Lung (tissue), 12 donors: ENCODE measurements at regions not wholly inside any gene's neighbourhood (a gene's known extent, or its start where the extent isn't known, plus 50 kb on each side); places are given as distances from the start of the nearest gene placed in this dataset. TPM values are rescaled to one million over a fixed set of nuclear protein-coding genes. Genes with fewer than 3 reads are reported as not detected.

Experiments
- ATAC-seq: fragments of 200-7000 bp; cut with Tn5 transposase; one replicate; pipeline ENCODE4 v1.9.1; 2020; ENCODE audit warnings: moderate number of reproducible peaks; ENCODE audit not compliant: insufficient read depth, low FRiP score
- DNase-seq, 3 donors: peaks; one replicate each; pipeline ENCODE4 v3.0.0-alpha.2; 2013 to 2017
- H3K27ac ChIP-seq, 2 donors: one replicate each; pipeline ENCODE4 v1.5.1; 2013; ENCODE audit warnings: mild to moderate bottlenecking in 2 of 2, moderate library complexity in 2 of 2, control low read depth in 1 of 2, inconsistent platforms in 1 of 2, low read depth in 1 of 2, low read length in 1 of 2
- H3K27me3 ChIP-seq, 3 donors: one replicate each; pipeline ENCODE4 v1.5.1; 2013; ENCODE audit warnings: low read length in 2 of 3; ENCODE audit not compliant: control insufficient read depth in 3 of 3, insufficient read depth in 3 of 3
- H3K36me3 ChIP-seq, 4 donors: one replicate each; pipeline ENCODE4 v1.5.1; 2013; ENCODE audit warnings: low read length in 4 of 4, mild to moderate bottlenecking in 1 of 4, moderate library complexity in 1 of 4; ENCODE audit not compliant: control insufficient read depth in 4 of 4, insufficient read depth in 4 of 4
- H3K4me1 ChIP-seq, 5 donors: one replicate each; pipeline ENCODE4 v1.5.1; 2013; ENCODE audit warnings: low read length in 5 of 5, mild to moderate bottlenecking in 2 of 5, moderate library complexity in 1 of 5; ENCODE audit not compliant: control insufficient read depth in 5 of 5, insufficient read depth in 5 of 5
- H3K4me3 ChIP-seq: one replicate; pipeline ENCODE4 v1.5.1; 2013; ENCODE audit warnings: mild to moderate bottlenecking, control low read depth, moderate library complexity
- H3K9ac ChIP-seq, 2 donors: one replicate each; pipeline ENCODE4 v1.5.1; 2013; ENCODE audit warnings: low read length in 2 of 2, control low read depth in 1 of 2; ENCODE audit not compliant: insufficient read depth in 1 of 2
- H3K9me3 ChIP-seq, 4 donors: one replicate each; pipeline ENCODE4 v1.5.1; 2013; ENCODE audit warnings: low read length in 3 of 4, mild to moderate bottlenecking in 1 of 4, moderate library complexity in 1 of 4; ENCODE audit not compliant: control insufficient read depth in 4 of 4, insufficient read depth in 3 of 4
- WGBS, 2 donors: extraction: QIAGEN DNeasy Blood & Tissue Kit; methylation state at CpG; one replicate each; pipeline ENCODE4 v1.1.7; 2013; 5-methylcytosine and 5-hydroxymethylcytosine counted together
- small RNA-seq: library from RNA; depleted of rRNA; stranded (forward); fragments of <200 nt; gene quantifications from one replicate; pipeline ENCODE3, GENCODE V24; 2014; ENCODE audit warnings: low replicate concordance
- TF ChIP-seq, protein P1 (sequence below): IDR thresholded peaks from 2 replicates; pipeline ENCODE4 v1.5.1; 2012; ENCODE audit warnings: mild to moderate bottlenecking; ENCODE audit errors: control extremely low read depth, extremely low read depth
- donor health status: control.
- donor health status: control.
- donor health status: Bipolar disorder and iron deficiency.
- donor health status: healthy.
- donor health status: DM: yes; HTN: yes; CAD: no.

GRCh38 chr5:100974082-100974481 is 71.0 kb upstream of the ST8SIA4 start:
- DNase-seq (peak in 1 of 3 donors; percentile 5), ATAC-seq (no peak)
- no peaks in the 10 kb centered on the region for H3K36me3 ChIP-seq
- H3K9me3 ChIP-seq: no peaks in the 10 kb centered on the region
- no peak overlapping the region for H3K27ac ChIP-seq
- H3K9ac ChIP-seq: no peak overlapping the region
- H3K4me3 ChIP-seq: no peak overlapping the region
- TF ChIP-seq, protein P1, sequence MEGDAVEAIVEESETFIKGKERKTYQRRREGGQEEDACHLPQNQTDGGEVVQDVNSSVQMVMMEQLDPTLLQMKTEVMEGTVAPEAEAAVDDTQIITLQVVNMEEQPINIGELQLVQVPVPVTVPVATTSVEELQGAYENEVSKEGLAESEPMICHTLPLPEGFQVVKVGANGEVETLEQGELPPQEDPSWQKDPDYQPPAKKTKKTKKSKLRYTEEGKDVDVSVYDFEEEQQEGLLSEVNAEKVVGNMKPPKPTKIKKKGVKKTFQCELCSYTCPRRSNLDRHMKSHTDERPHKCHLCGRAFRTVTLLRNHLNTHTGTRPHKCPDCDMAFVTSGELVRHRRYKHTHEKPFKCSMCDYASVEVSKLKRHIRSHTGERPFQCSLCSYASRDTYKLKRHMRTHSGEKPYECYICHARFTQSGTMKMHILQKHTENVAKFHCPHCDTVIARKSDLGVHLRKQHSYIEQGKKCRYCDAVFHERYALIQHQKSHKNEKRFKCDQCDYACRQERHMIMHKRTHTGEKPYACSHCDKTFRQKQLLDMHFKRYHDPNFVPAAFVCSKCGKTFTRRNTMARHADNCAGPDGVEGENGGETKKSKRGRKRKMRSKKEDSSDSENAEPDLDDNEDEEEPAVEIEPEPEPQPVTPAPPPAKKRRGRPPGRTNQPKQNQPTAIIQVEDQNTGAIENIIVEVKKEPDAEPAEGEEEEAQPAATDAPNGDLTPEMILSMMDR: no peak
- H3K27me3 ChIP-seq: no peaks in the 10 kb centered on the region
- 60 to 77% methylated on average over 3 of the region's 3 CpGs for WGBS, 2 donors
- H3K4me1 ChIP-seq: no peaks in the 10 kb centered on the region

GRCh38 chr5:100970646-100971255 is 67.7 kb upstream of the ST8SIA4 start:
- Histone ChIP-seq H3K4me1 (no peaks in the 10 kb centered on the region), H3K27ac (no peak overlapping the region), H3K4me3 (no peak overlapping the region), H3K9ac (no peak overlapping the region), H3K27me3 (no peaks in the 10 kb centered on the region), H3K36me3 (no peaks in the 10 kb centered on the region), H3K9me3 (no peaks in the 10 kb centered on the region)
- ATAC-seq (no peak), DNase-seq (no peak)
- 65 to 84% methylated on average over 5 of the region's 5 CpGs for WGBS, 2 donors
- TF ChIP-seq, protein P1: no peak

GRCh38 chr5:100965291-100965690 is 62.2 kb upstream of the ST8SIA4 start:
- TF ChIP-seq, protein P1: no peak
- no peak for ATAC-seq
- no peaks in the 10 kb centered on the region for H3K36me3 ChIP-seq
- no peak for DNase-seq
- H3K9me3 ChIP-seq: no peaks in the 10 kb centered on the region
- H3K4me3 ChIP-seq: no peak overlapping the region
- H3K27ac ChIP-seq: no peak overlapping the region
- no peaks in the 10 kb centered on the region for H3K27me3 ChIP-seq
- H3K9ac ChIP-seq: no peak overlapping the region
- no peaks in the 10 kb centered on the region for H3K4me1 ChIP-seq

Small RNAs in the stretch of these regions (small RNA-seq; reads per million reads assigned to genes)
- gene RN7SL802P (not detected), gene RNA5SP188 (not detected)
